ENCODE measurements at regions not wholly inside any gene's neighbourhood (a gene's known extent, or its start where the extent isn't known, plus 50 kb on each side); places are given as distances from the start of the nearest gene placed in this dataset.

DNA sequence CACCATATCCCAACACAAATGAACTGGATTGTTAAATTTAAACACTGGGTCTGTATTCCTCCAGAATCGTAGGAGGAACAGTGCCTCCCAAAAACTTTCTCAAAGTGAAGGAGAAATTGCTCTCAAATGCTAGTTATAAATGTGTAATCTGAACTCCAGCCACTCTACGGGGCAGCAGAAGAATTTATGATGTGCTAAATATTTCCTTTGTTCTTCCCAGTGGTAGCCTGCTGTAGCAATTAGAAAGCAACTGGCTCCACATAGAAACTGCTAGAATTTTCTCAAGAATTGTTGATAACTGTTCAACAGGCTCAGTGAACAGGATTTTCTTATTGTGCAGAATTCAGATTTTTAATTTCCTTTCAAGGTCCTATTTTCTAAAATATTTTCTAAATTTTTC, 49.8 kb upstream of the EYA4 start:
- peaks cover 6% of the 10 kb centered on the region; the same call in 1 of the 2 replicates for H3K27me3 ChIP-seq (ENCODE audit: low read depth, low read length)
- no peaks in the 10 kb centered on the region for H3K79me2 ChIP-seq (ENCODE audit: low read length)
- H3K4me2 ChIP-seq (ENCODE audit: low read length) = no peak overlapping the region
- H4K20me1 ChIP-seq (ENCODE audit: insufficient read depth, low read length) = no peaks in the 10 kb centered on the region
- H3K9ac ChIP-seq (ENCODE audit: low read length) = no peak overlapping the region
- no peaks in the 10 kb centered on the region for H3K36me3 ChIP-seq (replicated peaks; ENCODE audit: low read depth, low read length)
- no peaks in the 10 kb centered on the region for H3K4me1 ChIP-seq (ENCODE audit: low read length)
- no peaks in the 10 kb centered on the region for H3K9me3 ChIP-seq (ENCODE audit: insufficient read depth, low read length)
- no peak overlapping the region for H2AFZ ChIP-seq (ENCODE audit: low read depth, low read length)
- no peak overlapping the region for H3K27ac ChIP-seq (ENCODE audit: low read length)
- TF ChIP-seq EZH2phosphoT487 (IDR thresholded peaks at IDR 0.05; ENCODE audit: low read depth) = no peak
- TF ChIP-seq, protein P1, sequence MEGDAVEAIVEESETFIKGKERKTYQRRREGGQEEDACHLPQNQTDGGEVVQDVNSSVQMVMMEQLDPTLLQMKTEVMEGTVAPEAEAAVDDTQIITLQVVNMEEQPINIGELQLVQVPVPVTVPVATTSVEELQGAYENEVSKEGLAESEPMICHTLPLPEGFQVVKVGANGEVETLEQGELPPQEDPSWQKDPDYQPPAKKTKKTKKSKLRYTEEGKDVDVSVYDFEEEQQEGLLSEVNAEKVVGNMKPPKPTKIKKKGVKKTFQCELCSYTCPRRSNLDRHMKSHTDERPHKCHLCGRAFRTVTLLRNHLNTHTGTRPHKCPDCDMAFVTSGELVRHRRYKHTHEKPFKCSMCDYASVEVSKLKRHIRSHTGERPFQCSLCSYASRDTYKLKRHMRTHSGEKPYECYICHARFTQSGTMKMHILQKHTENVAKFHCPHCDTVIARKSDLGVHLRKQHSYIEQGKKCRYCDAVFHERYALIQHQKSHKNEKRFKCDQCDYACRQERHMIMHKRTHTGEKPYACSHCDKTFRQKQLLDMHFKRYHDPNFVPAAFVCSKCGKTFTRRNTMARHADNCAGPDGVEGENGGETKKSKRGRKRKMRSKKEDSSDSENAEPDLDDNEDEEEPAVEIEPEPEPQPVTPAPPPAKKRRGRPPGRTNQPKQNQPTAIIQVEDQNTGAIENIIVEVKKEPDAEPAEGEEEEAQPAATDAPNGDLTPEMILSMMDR (IDR thresholded peaks at IDR 0.05; ENCODE audit: low read depth, low read length) = no peak
- H3K4me3 ChIP-seq (ENCODE audit: low read length) = no peak overlapping the region
